ENCODE measurements at regions not wholly inside any gene's neighbourhood (a gene's known extent, or its start where the extent isn't known, plus 50 kb on each side); places are given as distances from the start of the nearest gene placed in this dataset.
A peak's percentile ranks its signal among the peaks of the same experiment; 100 is the strongest.

DNA sequence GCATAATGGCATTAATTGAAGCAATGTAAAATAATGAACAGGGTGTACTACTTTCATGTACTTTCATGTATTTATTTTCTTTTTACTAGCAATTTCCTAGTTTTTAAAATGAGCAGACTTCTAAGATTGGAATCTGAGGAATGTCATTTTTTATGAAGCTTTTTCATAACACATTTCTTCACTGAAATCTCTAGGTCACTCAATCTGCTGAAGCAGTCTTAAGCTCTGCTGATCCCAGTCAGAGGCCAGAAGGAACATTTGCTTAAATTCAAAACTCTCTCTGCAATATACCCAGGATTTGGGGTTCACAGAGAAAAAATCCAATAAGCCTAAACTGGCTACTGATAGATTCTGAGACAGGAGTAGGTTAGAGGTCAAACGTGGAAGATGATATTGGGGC, 73.6 kb upstream of the CNTN1 start:
- DNase-seq (ENCODE audit: low spot score), result no peak

DNA sequence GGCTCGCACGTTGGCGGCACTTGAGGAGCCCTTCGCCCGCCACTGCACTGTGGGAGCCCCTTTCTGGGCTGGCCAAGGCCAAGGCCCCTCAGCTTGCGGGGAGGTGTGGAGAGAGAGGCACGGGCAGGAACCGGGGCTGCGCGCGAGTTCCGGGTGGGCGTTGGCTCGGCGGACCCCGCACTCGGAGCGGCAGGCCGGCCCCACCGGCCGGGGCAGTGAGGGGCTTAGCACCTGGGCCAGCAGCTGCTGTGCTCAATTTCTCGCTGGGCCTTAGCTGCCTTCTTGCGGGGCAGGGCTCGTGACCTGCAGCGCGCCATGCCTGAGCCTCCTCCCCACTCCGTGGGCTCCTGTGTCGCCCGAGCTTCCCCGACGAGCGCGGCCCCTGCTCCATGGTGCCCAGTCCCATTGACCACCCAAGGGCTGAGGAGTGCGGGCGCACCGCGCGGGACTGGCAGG, 71.6 kb upstream of the CNTN1 start:
- DNase-seq (ENCODE audit: low spot score), result no peak

DNA sequence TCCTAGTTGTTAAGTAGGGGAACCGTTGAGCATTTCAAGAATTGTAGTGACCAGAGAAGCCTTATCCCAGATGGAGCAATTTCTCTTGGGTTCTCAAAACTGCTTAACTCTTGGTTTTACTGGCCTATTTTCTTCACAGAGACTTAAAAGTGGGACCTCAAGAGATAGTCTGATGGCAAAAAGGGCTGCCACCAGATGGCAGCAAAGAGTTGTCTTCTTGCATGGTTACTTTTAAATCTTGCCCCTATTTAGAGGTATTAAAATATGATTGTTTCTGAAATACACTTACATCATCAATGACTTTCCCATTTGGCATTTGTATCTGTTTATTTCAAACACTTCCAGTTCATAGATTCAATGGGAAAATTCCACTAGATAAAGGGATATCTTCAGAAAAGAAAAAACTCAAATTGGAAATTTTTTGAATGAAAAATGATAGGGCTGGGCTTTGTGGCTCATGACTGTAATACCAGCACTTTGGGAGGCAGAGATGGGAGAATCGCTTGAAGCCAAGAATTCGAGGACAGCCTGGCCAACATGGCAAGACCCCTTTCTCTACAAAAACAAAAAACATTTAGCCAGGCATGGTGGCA, 69.9 kb upstream of the CNTN1 start:
- peak; percentile 58 for DNase-seq (ENCODE audit: low spot score)

DNA sequence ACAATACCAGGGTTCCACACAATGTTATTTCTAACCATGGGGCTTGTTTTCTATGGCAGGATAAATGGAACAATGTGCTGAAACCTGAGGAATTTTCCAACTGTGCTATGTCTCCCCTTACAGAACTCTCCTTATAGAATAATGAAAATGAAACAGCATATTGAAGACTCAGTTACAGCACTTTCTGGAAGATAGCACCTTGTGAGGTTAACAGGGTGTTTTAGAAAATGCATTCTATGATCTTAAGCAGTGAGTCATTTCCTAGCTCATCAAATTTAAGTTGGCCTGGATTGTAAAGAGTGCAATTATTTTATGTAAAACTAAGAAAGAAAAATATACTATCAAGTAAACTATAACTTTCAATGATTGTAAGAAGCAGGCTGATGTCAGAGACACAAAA, 60.1 kb upstream of the CNTN1 start:
- no peak for DNase-seq (ENCODE audit: low spot score)

DNA sequence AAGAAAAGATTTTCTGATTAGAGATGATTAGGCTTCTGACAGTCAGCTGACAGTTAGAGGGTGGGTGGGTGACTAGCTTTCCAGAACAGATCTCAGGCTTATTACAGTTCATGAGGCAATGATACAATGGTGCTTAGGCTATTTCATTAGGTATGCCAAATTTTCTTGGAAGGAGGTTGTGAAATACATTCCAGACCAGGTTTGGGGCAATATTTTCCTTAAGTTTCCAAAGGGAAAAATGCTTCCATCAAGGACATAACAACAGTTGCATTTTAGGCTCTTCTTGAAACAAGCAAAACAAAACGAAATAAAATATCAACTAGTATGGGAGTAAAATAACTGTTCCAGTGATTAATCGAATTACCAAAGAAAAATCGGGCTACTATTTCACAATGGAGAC, 59.3 kb upstream of the CNTN1 start:
- no peak for DNase-seq (ENCODE audit: low spot score)

DNA sequence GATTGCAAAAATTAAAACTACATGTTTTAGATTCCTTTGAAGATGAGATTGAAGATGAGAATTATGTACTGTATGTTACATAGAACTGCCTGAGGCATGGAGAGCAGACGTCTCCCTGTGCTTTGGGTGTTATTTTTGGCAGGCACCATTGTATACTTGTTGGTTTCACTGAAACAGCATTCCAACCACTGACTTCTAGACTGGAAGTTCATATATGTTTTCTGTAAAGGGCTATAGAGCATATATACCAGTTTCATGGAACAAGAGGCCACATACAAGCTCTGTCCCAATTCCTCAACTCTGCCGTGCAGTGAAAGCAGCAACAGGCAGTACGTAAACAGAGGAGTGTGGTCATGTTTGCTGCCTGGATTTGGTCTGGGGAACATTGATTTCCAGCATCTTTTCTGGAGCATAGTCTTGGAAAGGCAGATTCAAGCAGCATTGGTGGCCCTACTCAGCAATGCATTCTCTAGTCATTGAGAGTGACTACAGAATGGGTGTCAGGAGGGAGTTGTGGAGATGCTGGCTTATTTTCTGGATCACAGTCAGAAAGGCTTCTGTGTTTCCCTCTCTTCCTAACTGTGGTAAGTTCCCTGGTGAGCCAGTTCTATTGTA, 57.6 kb upstream of the CNTN1 start:
- DNase-seq (ENCODE audit: low spot score), result no peak

DNA sequence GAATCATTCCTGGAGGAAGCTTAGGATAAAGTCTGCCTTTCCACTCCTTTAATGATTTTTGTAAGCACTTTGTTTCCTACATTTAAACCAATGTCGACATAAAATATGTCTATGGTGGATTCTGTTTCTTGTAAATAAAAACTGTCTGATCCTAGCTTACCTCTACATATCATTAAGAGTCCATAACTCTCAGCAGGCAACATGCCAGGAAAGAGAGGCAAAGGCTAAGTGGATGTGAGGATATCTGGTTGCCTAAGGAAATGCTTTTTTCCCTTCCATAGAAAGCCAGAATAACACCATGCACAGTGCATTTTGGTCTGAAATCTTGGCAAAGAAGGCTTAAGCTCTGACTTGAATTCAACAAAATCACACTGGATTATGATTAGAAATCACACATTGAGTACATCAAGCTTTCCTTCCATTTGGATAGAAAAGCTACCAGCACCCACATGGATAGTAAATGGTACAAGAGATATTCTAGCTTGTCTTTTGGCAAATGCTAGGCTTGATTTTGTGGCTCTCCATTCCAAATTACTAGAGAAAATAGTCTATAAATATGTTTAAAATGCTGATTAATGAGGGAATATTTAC, 57.0 kb upstream of the CNTN1 start:
- no peak for DNase-seq (ENCODE audit: low spot score)
